SK-N-SH (cell line): ENCODE measurements at regions not wholly inside any gene's neighbourhood (a gene's known extent, or its start where the extent isn't known, plus 50 kb on each side); places are given as distances from the start of the nearest gene placed in this dataset.

ENCODE experiments used
- CTCF ChIP-seq: fragments of 200-600 bp; sonication (generic); IDR thresholded peaks from 2 replicates; pipeline ENCODE4 v1.6.1; 2017; ENCODE audit warnings: antibody characterized with exemption, mild to moderate bottlenecking, moderate library complexity
- MAX ChIP-seq: IDR thresholded peaks from 2 replicates; pipeline ENCODE4 v1.4.0; 2012; ENCODE audit warnings: low read depth
- POLR2AphosphoS5 ChIP-seq: IDR thresholded peaks from 2 replicates; pipeline ENCODE4 v1.6.1; 2012; ENCODE audit warnings: low read depth, low read length
- REST ChIP-seq: IDR thresholded peaks from 2 replicates; pipeline ENCODE4 v1.6.1; 2012; ENCODE audit warnings: mild to moderate bottlenecking, low read depth, low read length, moderate library complexity
- RXRA ChIP-seq: IDR thresholded peaks from 2 replicates; pipeline ENCODE4 v1.4.0; 2012; ENCODE audit warnings: low read depth, mild to moderate bottlenecking, borderline replicate concordance
- SIN3A ChIP-seq: IDR thresholded peaks from 2 replicates; pipeline ENCODE4 v1.6.1; 2012; ENCODE audit warnings: low read depth, mild to moderate bottlenecking, low read length, moderate library complexity, borderline replicate concordance

GRCh38 chr6:74814440-74814839 lies 391.4 kb downstream of the COL12A1 start:
- no peak for TF ChIP-seq POLR2AphosphoS5
- no peak for TF ChIP-seq SIN3A
- no peak for TF ChIP-seq MAX
- TF ChIP-seq CTCF = no peak
- TF ChIP-seq REST = no peak
- no peak for TF ChIP-seq RXRA
